Body of pancreas (tissue), 4 donors: ENCODE measurements at regions not wholly inside any gene's neighbourhood (a gene's known extent, or its start where the extent isn't known, plus 50 kb on each side); places are given as distances from the start of the nearest gene placed in this dataset.

Source experiments
- POLR2A ChIP-seq, 3 donors: fragments of 450-650 bp; IDR thresholded peaks; one replicate each; pipeline ENCODE4 v1.6.1; 2016; ENCODE audit warnings: antibody characterized with exemption in 3 of 3, mild to moderate bottlenecking in 2 of 3
- TF ChIP-seq, protein P1 (sequence below), 7 experiments: fragments of 450-650 bp in 4 of 7; fragments of 200-600 bp in 3 of 7; sonication (generic) in 3 of 7; IDR thresholded peaks; one replicate each; pipeline ENCODE4 v1.5.1; 2016 to 2019; ENCODE audit warnings: antibody characterized with exemption in 7 of 7

DNA sequence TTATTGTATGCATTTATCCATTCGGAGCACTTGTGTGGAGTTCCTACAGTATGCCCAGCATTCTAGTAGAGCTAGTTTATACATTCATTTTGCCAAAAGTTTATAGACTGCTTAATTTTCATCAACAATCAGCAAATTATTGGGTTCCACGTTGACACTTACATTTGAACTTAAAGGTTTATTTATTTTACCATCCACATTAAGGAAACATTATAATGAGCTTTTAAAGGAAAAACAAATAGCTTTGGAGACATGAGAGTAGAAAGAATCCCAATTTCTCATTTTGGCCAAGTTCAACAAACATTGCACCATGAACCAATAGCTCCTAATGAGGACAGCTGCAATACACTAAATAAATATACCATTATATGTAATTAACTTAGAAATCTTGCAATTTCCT lies 501.2 kb upstream of the SMIM21 start:
- TF ChIP-seq, protein P1, sequence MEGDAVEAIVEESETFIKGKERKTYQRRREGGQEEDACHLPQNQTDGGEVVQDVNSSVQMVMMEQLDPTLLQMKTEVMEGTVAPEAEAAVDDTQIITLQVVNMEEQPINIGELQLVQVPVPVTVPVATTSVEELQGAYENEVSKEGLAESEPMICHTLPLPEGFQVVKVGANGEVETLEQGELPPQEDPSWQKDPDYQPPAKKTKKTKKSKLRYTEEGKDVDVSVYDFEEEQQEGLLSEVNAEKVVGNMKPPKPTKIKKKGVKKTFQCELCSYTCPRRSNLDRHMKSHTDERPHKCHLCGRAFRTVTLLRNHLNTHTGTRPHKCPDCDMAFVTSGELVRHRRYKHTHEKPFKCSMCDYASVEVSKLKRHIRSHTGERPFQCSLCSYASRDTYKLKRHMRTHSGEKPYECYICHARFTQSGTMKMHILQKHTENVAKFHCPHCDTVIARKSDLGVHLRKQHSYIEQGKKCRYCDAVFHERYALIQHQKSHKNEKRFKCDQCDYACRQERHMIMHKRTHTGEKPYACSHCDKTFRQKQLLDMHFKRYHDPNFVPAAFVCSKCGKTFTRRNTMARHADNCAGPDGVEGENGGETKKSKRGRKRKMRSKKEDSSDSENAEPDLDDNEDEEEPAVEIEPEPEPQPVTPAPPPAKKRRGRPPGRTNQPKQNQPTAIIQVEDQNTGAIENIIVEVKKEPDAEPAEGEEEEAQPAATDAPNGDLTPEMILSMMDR (IDR thresholded peaks at IDR 0.05) = no peak
- TF ChIP-seq POLR2A (IDR thresholded peaks at IDR 0.05) = no peak
